ENCODE measurements at regions not wholly inside any gene's neighbourhood (a gene's known extent, or its start where the extent isn't known, plus 50 kb on each side); places are given as distances from the start of the nearest gene placed in this dataset.

- DNase-seq = no peak
- no peaks in the 10 kb centered on the region for H3K9me2 ChIP-seq (replicated peaks; ENCODE audit: insufficient read depth, low read length)
- no peak overlapping the region for H3K27ac ChIP-seq (ENCODE audit: low read length)
- H3K79me2 ChIP-seq (ENCODE audit: low read length) = no peaks in the 10 kb centered on the region
- no peak overlapping the region for H3K9ac ChIP-seq (ENCODE audit: low read length)
- no peaks in the 10 kb centered on the region for H3K36me3 ChIP-seq (ENCODE audit: insufficient read depth, low read length)
- no peak overlapping the region for H3K4me2 ChIP-seq (ENCODE audit: low read depth, low read length, poor library complexity, severe bottlenecking)
- no peak overlapping the region for H2AFZ ChIP-seq (ENCODE audit: low read length)
- no peak overlapping the region for H3K4me3 ChIP-seq (ENCODE audit: low read length)
- H3K27me3 ChIP-seq (ENCODE audit: low read length) = no peaks in the 10 kb centered on the region
- H4K20me1 ChIP-seq (ENCODE audit: insufficient read depth, low read depth, low read length) = no peaks in the 10 kb centered on the region
- H3K9me3 ChIP-seq (ENCODE audit: low read length) = no peaks in the 10 kb centered on the region
- peaks cover 6% of the 10 kb centered on the region for H3K4me1 ChIP-seq (ENCODE audit: low read length)
These were observed 335.4 kb downstream of the LRIG3 start for GRCh38 chr12:58584880-58585279.

GRCh38 chr12:58586762-58587161, 333.5 kb downstream of the LRIG3 start:
- H3K36me3 ChIP-seq (ENCODE audit: insufficient read depth, low read length) = no peaks in the 10 kb centered on the region
- DNase-seq = no peak
- no peak overlapping the region for H3K27ac ChIP-seq (ENCODE audit: low read length)
- H3K79me2 ChIP-seq (ENCODE audit: low read length) = no peaks in the 10 kb centered on the region
- H2AFZ ChIP-seq (ENCODE audit: low read length) = no peak overlapping the region
- no peaks in the 10 kb centered on the region for H4K20me1 ChIP-seq (ENCODE audit: insufficient read depth, low read depth, low read length)
- no peak overlapping the region for H3K9ac ChIP-seq (ENCODE audit: low read length)
- H3K4me1 ChIP-seq (ENCODE audit: low read length) = peaks cover 6% of the 10 kb centered on the region
- H3K4me3 ChIP-seq (ENCODE audit: low read length) = no peak overlapping the region
- no peaks in the 10 kb centered on the region for H3K9me2 ChIP-seq (replicated peaks; ENCODE audit: insufficient read depth, low read length)
- no peak overlapping the region for H3K4me2 ChIP-seq (ENCODE audit: low read depth, low read length, poor library complexity, severe bottlenecking)
- no peaks in the 10 kb centered on the region for H3K9me3 ChIP-seq (ENCODE audit: low read length)
- no peaks in the 10 kb centered on the region for H3K27me3 ChIP-seq (ENCODE audit: low read length)

- H3K4me1 ChIP-seq (ENCODE audit: low read length) = peaks cover 6% of the 10 kb centered on the region
- no peak for DNase-seq
- H2AFZ ChIP-seq (ENCODE audit: low read length) = no peak overlapping the region
- no peak overlapping the region for H3K4me3 ChIP-seq (ENCODE audit: low read length)
- H3K9ac ChIP-seq (ENCODE audit: low read length) = no peak overlapping the region
- H3K9me2 ChIP-seq (replicated peaks; ENCODE audit: insufficient read depth, low read length) = no peaks in the 10 kb centered on the region
- no peaks in the 10 kb centered on the region for H3K9me3 ChIP-seq (ENCODE audit: low read length)
- no peak overlapping the region for H3K27ac ChIP-seq (ENCODE audit: low read length)
- no peaks in the 10 kb centered on the region for H3K79me2 ChIP-seq (ENCODE audit: low read length)
- no peaks in the 10 kb centered on the region for H3K36me3 ChIP-seq (ENCODE audit: insufficient read depth, low read length)
- no peak overlapping the region for H3K4me2 ChIP-seq (ENCODE audit: low read depth, low read length, poor library complexity, severe bottlenecking)
- H4K20me1 ChIP-seq (ENCODE audit: insufficient read depth, low read depth, low read length) = no peaks in the 10 kb centered on the region
- no peaks in the 10 kb centered on the region for H3K27me3 ChIP-seq (ENCODE audit: low read length)
These were observed 331.5 kb downstream of the LRIG3 start for GRCh38 chr12:58588770-58589169.

- Histone ChIP-seq H3K79me2 (ENCODE audit: low read length) (no peaks in the 10 kb centered on the region), H3K4me1 (ENCODE audit: low read length) (no peaks in the 10 kb centered on the region), H3K9me2 (replicated peaks; ENCODE audit: insufficient read depth, low read length) (no peaks in the 10 kb centered on the region), H3K4me3 (ENCODE audit: low read length) (no peak overlapping the region), H3K36me3 (ENCODE audit: insufficient read depth, low read length) (no peaks in the 10 kb centered on the region), H2AFZ (ENCODE audit: low read length) (no peak overlapping the region), H3K9ac (ENCODE audit: low read length) (no peak overlapping the region), H3K4me2 (ENCODE audit: low read depth, low read length, poor library complexity, severe bottlenecking) (no peak overlapping the region), H3K27me3 (ENCODE audit: low read length) (no peaks in the 10 kb centered on the region), H4K20me1 (ENCODE audit: insufficient read depth, low read depth, low read length) (no peaks in the 10 kb centered on the region), H3K27ac (ENCODE audit: low read length) (no peak overlapping the region), H3K9me3 (ENCODE audit: low read length) (no peaks in the 10 kb centered on the region)
- no peak for DNase-seq
These were observed 327.7 kb downstream of the LRIG3 start for GRCh38 chr12:58592475-58593207.

- Histone ChIP-seq H3K79me2 (ENCODE audit: low read length) (no peaks in the 10 kb centered on the region), H3K36me3 (ENCODE audit: insufficient read depth, low read length) (no peaks in the 10 kb centered on the region), H3K4me1 (ENCODE audit: low read length) (no peaks in the 10 kb centered on the region), H3K27ac (ENCODE audit: low read length) (no peak overlapping the region), H3K4me3 (ENCODE audit: low read length) (no peak overlapping the region), H4K20me1 (ENCODE audit: insufficient read depth, low read depth, low read length) (no peaks in the 10 kb centered on the region), H2AFZ (ENCODE audit: low read length) (no peak overlapping the region), H3K9me3 (ENCODE audit: low read length) (no peaks in the 10 kb centered on the region), H3K9ac (ENCODE audit: low read length) (no peak overlapping the region), H3K27me3 (ENCODE audit: low read length) (no peaks in the 10 kb centered on the region), H3K9me2 (replicated peaks; ENCODE audit: insufficient read depth, low read length) (no peaks in the 10 kb centered on the region), H3K4me2 (ENCODE audit: low read depth, low read length, poor library complexity, severe bottlenecking) (no peak overlapping the region)
- no peak for DNase-seq
These were observed 326.6 kb downstream of the LRIG3 start for GRCh38 chr12:58593557-58594304.

- DNase-seq = no peak
These were observed 323.9 kb downstream of the LRIG3 start for GRCh38 chr12:58596381-58596780.

GRCh38 chr12:58601529-58601928, 318.8 kb downstream of the LRIG3 start:
- Histone ChIP-seq H3K4me3 (ENCODE audit: low read length) (no peak overlapping the region), H4K20me1 (ENCODE audit: insufficient read depth, low read depth, low read length) (no peaks in the 10 kb centered on the region), H3K4me1 (ENCODE audit: low read length) (no peaks in the 10 kb centered on the region), H3K27ac (ENCODE audit: low read length) (no peak overlapping the region), H3K9me2 (replicated peaks; ENCODE audit: insufficient read depth, low read length) (no peaks in the 10 kb centered on the region), H3K27me3 (ENCODE audit: low read length) (no peaks in the 10 kb centered on the region), H3K79me2 (ENCODE audit: low read length) (no peaks in the 10 kb centered on the region), H3K36me3 (ENCODE audit: insufficient read depth, low read length) (no peaks in the 10 kb centered on the region), H3K4me2 (ENCODE audit: low read depth, low read length, poor library complexity, severe bottlenecking) (no peak overlapping the region), H3K9me3 (ENCODE audit: low read length) (no peaks in the 10 kb centered on the region), H3K9ac (ENCODE audit: low read length) (no peak overlapping the region), H2AFZ (ENCODE audit: low read length) (no peak overlapping the region)
- no peak for DNase-seq

More at GRCh38 chr12:58596381-58596780, 323.9 kb downstream of the LRIG3 start:
- Histone ChIP-seq H3K79me2 (ENCODE audit: low read length) (no peaks in the 10 kb centered on the region), H3K27me3 (ENCODE audit: low read length) (no peaks in the 10 kb centered on the region), H4K20me1 (ENCODE audit: insufficient read depth, low read depth, low read length) (no peaks in the 10 kb centered on the region), H3K27ac (ENCODE audit: low read length) (no peak overlapping the region), H3K9ac (ENCODE audit: low read length) (no peak overlapping the region), H3K4me1 (ENCODE audit: low read length) (no peaks in the 10 kb centered on the region), H3K4me2 (ENCODE audit: low read depth, low read length, poor library complexity, severe bottlenecking) (no peak overlapping the region), H3K9me2 (replicated peaks; ENCODE audit: insufficient read depth, low read length) (no peaks in the 10 kb centered on the region), H3K4me3 (ENCODE audit: low read length) (no peak overlapping the region), H3K36me3 (ENCODE audit: insufficient read depth, low read length) (no peaks in the 10 kb centered on the region), H3K9me3 (ENCODE audit: low read length) (no peaks in the 10 kb centered on the region), H2AFZ (ENCODE audit: low read length) (no peak overlapping the region)

- Histone ChIP-seq H3K27me3 (ENCODE audit: low read length) (no peaks in the 10 kb centered on the region), H2AFZ (ENCODE audit: low read length) (no peak overlapping the region)
These were observed 318.1 kb downstream of the LRIG3 start for GRCh38 chr12:58602179-58602578.

More at GRCh38 chr12:58602179-58602578, 318.1 kb downstream of the LRIG3 start:
- H3K9me3 ChIP-seq (ENCODE audit: low read length) = no peaks in the 10 kb centered on the region
- no peak overlapping the region for H3K4me2 ChIP-seq (ENCODE audit: low read depth, low read length, poor library complexity, severe bottlenecking)
- no peak overlapping the region for H3K4me3 ChIP-seq (ENCODE audit: low read length)
- no peak overlapping the region for H3K9ac ChIP-seq (ENCODE audit: low read length)
- no peaks in the 10 kb centered on the region for H3K4me1 ChIP-seq (ENCODE audit: low read length)
- H3K27ac ChIP-seq (ENCODE audit: low read length) = no peak overlapping the region
- H3K36me3 ChIP-seq (ENCODE audit: insufficient read depth, low read length) = no peaks in the 10 kb centered on the region
- no peaks in the 10 kb centered on the region for H4K20me1 ChIP-seq (ENCODE audit: insufficient read depth, low read depth, low read length)
- no peaks in the 10 kb centered on the region for H3K79me2 ChIP-seq (ENCODE audit: low read length)
- no peaks in the 10 kb centered on the region for H3K9me2 ChIP-seq (replicated peaks; ENCODE audit: insufficient read depth, low read length)
- DNase-seq = no peak
